HG03575 (cell line): ENCODE measurements at regions not wholly inside any gene's neighbourhood (a gene's known extent, or its start where the extent isn't known, plus 50 kb on each side); places are given as distances from the start of the nearest gene placed in this dataset.
A peak's percentile ranks its signal among the peaks of the same experiment; 100 is the strongest.

Experiments used
- ATAC-seq: cut with Tn5 transposase; IDR thresholded peaks from one replicate; pipeline ENCODE4 v1.9.1; 2021; ENCODE audit not compliant: unreplicated experiment, insufficient number of reproducible peaks, low FRiP score; ENCODE audit errors: extremely low read depth

- no peak for ATAC-seq
These were observed 376.3 kb downstream of the GPD2 start for GRCh38 chr2:156812496-156812895.

- no peak for ATAC-seq
These were observed 381.3 kb downstream of the GPD2 start for GRCh38 chr2:156817430-156817829.

GRCh38 chr2:156818221-156818620 lies 382.0 kb downstream of the GPD2 start:
- ATAC-seq: no peak

- ATAC-seq: no peak
These were observed 382.8 kb downstream of the GPD2 start for GRCh38 chr2:156818944-156819343.

GRCh38 chr2:156826341-156826933 lies 390.3 kb downstream of the GPD2 start:
- no peak for ATAC-seq

GRCh38 chr2:156834431-156834830 lies 398.3 kb downstream of the GPD2 start:
- ATAC-seq: no peak

- ATAC-seq: no peak
These were observed 401.6 kb downstream of the GPD2 start for GRCh38 chr2:156837635-156838370.

- peak; percentile 52 for ATAC-seq
These were observed 405.1 kb downstream of the GPD2 start for GRCh38 chr2:156841321-156841720.

GRCh38 chr2:156845806-156846558 lies 409.8 kb downstream of the GPD2 start:
- no peak for ATAC-seq

GRCh38 chr2:156852210-156852609 lies 405.3 kb upstream of the GALNT5 start:
- ATAC-seq: no peak

- ATAC-seq: no peak
These were observed 404.8 kb upstream of the GALNT5 start for GRCh38 chr2:156852681-156853080.

GRCh38 chr2:156864325-156864724 lies 393.2 kb upstream of the GALNT5 start:
- ATAC-seq: no peak

GRCh38 chr2:156864753-156865152 lies 392.8 kb upstream of the GALNT5 start:
- no peak for ATAC-seq

GRCh38 chr2:156867201-156867600 lies 390.3 kb upstream of the GALNT5 start:
- no peak for ATAC-seq

- ATAC-seq: no peak
These were observed 382.8 kb upstream of the GALNT5 start for GRCh38 chr2:156874707-156875106.

- no peak for ATAC-seq
These were observed 373.7 kb upstream of the GALNT5 start for GRCh38 chr2:156883804-156884203.

GRCh38 chr2:156884216-156884615 lies 373.3 kb upstream of the GALNT5 start:
- no peak for ATAC-seq

GRCh38 chr2:156890529-156891148 lies 366.9 kb upstream of the GALNT5 start:
- no peak for ATAC-seq

GRCh38 chr2:156891609-156892008 lies 365.9 kb upstream of the GALNT5 start:
- no peak for ATAC-seq
